ENCODE measurements at regions not wholly inside any gene's neighbourhood (a gene's known extent, or its start where the extent isn't known, plus 50 kb on each side); places are given as distances from the start of the nearest gene placed in this dataset.

GRCh38 chr12:73719223-73719622 is 818.4 kb upstream of the ATXN7L3B start:
- TF ChIP-seq POLR2A (IDR thresholded peaks at IDR 0.05) (no peak), CTCF (IDR thresholded peaks at IDR 0.05) (no peak)
- no peak overlapping the region for H3K4me3 ChIP-seq
- 93 to 95% methylated on average over 5 of the region's 5 CpGs for WGBS, 2 donors
- no peak for DNase-seq
- intact Hi-C loops (cut with DNase I; ENCODE audit: low total_unique reads) = no loop called here
- no peaks in the 10 kb centered on the region for H3K27me3 ChIP-seq
- H3K27ac ChIP-seq = no peak overlapping the region
- H3K36me3 ChIP-seq (ENCODE audit: low read depth, missing control alignments) = no peaks in the 10 kb centered on the region
- no peaks in the 10 kb centered on the region for H3K9me3 ChIP-seq
- H3K4me1 ChIP-seq = no peaks in the 10 kb centered on the region

GRCh38 chr12:73726881-73727280 is 810.8 kb upstream of the ATXN7L3B start:
- 46 to 52% methylated on average over 6 of the region's 6 CpGs for WGBS, 2 donors
- Histone ChIP-seq H3K4me3 (no peak overlapping the region), H3K9me3 (no peaks in the 10 kb centered on the region), H3K36me3 (ENCODE audit: low read depth, missing control alignments) (no peaks in the 10 kb centered on the region), H3K4me1 (no peaks in the 10 kb centered on the region), H3K27ac (no peak overlapping the region), H3K27me3 (no peaks in the 10 kb centered on the region)
- DNase-seq = no peak
- TF ChIP-seq CTCF (IDR thresholded peaks at IDR 0.05) (no peak), POLR2A (IDR thresholded peaks at IDR 0.05) (no peak)
- intact Hi-C loops (cut with DNase I; ENCODE audit: low total_unique reads) = no loop called here

GRCh38 chr12:73731658-73732057 is 806.0 kb upstream of the ATXN7L3B start:
- TF ChIP-seq POLR2A (IDR thresholded peaks at IDR 0.05) (no peak), CTCF (IDR thresholded peaks at IDR 0.05) (no peak)
- intact Hi-C loops (cut with DNase I; ENCODE audit: low total_unique reads) = no loop called here
- WGBS, 2 donors = 45 to 56% methylated on average over 1 of the region's 1 CpG

GRCh38 chr12:73769337-73769736 is 768.3 kb upstream of the ATXN7L3B start:
- no peak for DNase-seq
- WGBS, 2 donors = 60 to 65% methylated on average over 6 of the region's 6 CpGs

More at GRCh38 chr12:73731658-73732057, 806.0 kb upstream of the ATXN7L3B start:
- Histone ChIP-seq H3K27me3 (no peaks in the 10 kb centered on the region), H3K4me3 (no peak overlapping the region), H3K9me3 (no peaks in the 10 kb centered on the region), H3K36me3 (ENCODE audit: low read depth, missing control alignments) (no peaks in the 10 kb centered on the region), H3K27ac (no peak overlapping the region), H3K4me1 (no peaks in the 10 kb centered on the region)
- no peak for DNase-seq

More at GRCh38 chr12:73769337-73769736, 768.3 kb upstream of the ATXN7L3B start:
- Histone ChIP-seq H3K27me3 (no peaks in the 10 kb centered on the region), H3K36me3 (ENCODE audit: low read depth, missing control alignments) (no peaks in the 10 kb centered on the region), H3K4me1 (no peaks in the 10 kb centered on the region), H3K9me3 (no peaks in the 10 kb centered on the region), H3K27ac (no peak overlapping the region), H3K4me3 (no peak overlapping the region)
- intact Hi-C loops (cut with DNase I; ENCODE audit: low total_unique reads) = no loop called here
- TF ChIP-seq CTCF (IDR thresholded peaks at IDR 0.05) = no peak

All from testis (tissue), 2 donors.